NCI-H146 treated with DMSO at 0.1 percent for 48 hours (cell line): ENCODE measurements at regions not wholly inside any gene's neighbourhood (a gene's known extent, or its start where the extent isn't known, plus 50 kb on each side); places are given as distances from the start of the nearest gene placed in this dataset.
"Not testable (repeated sequence)": the region's sequence is repeated elsewhere in the genome, so short reads cannot be mapped to it uniquely, and the experiment has no call there.

Experiments
- DNase-seq: peaks from one replicate; lab custom pipeline; 2025; ENCODE audit not compliant: unreplicated experiment; lab: John Stamatoyannopoulos, UW

DNA sequence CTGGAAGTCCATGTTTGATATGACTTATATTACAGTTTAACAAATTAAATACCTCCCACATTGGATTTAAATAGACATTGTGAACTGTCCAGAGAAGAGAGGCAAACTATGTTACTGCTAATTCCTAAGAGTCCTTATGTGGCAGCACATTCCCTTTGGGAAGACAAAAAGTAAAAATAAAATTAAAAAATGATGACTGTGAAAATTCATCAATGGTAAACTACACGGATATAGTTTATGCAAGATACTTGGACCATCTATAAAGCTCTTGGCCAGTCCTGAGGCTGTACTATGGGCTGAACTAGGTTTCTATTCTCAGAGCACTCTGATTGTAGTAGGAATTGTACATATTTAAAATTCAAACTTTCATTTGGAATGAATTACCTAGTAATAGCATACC, 206.4 kb downstream of the LRRK2 start:
- no peak for DNase-seq

DNA sequence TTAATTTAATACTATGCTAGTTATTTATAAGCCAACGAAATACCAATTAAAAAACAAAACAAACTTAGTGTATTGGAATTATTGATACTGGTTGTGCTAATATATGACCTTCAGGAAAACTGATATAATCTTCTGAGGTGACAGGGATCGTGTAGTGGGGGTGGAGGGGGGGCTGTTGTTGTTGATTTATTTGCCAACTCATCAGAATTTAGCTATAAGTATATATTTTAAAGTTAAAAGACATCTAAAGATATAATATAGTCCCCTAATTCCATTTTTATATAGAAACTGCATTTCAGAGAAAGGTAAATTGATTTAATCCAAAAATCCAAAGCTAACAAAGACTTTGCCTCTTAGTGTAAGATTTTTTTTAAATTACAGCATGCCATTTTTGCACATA, 210.5 kb downstream of the LRRK2 start:
- DNase-seq = no peak

DNA sequence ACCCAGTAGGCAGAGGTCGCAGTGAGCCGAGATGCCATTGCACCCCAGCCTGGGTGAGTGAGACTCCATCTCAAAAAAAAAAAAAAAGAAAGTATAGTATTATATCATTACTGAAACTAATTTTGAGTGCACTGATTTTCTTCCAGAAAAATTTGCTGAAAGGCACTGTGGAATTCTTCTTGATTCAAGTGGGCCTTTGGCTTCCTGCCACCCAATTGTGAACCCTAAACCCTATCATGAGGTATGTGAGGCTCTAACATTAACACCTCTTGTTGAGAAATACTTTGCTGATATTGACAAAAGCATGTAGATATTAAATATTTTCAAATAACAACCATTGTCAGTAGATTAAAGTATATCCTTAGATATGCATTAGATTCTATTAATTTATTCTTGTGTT, 211.2 kb downstream of the LRRK2 start:
- no peak for DNase-seq

DNA sequence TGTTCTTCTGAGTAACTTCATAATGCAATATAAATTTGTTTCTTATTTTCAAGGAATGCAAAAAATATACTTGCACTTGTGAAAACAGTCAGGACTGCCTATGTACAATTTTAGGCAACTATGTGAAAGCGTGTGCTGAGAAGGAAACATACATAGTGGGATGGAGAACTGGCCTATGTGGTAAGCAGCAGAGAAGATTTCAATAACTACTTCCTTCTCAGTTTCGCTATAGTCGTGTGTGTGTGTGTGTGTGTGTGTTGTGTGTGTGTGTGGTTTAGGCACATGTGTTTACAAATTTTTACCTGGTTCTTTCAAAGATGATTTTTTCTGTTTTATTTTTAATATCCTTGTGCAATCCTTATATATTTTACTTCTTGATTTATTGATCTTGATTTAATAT, 211.8 kb downstream of the LRRK2 start:
- DNase-seq = no peak

DNA sequence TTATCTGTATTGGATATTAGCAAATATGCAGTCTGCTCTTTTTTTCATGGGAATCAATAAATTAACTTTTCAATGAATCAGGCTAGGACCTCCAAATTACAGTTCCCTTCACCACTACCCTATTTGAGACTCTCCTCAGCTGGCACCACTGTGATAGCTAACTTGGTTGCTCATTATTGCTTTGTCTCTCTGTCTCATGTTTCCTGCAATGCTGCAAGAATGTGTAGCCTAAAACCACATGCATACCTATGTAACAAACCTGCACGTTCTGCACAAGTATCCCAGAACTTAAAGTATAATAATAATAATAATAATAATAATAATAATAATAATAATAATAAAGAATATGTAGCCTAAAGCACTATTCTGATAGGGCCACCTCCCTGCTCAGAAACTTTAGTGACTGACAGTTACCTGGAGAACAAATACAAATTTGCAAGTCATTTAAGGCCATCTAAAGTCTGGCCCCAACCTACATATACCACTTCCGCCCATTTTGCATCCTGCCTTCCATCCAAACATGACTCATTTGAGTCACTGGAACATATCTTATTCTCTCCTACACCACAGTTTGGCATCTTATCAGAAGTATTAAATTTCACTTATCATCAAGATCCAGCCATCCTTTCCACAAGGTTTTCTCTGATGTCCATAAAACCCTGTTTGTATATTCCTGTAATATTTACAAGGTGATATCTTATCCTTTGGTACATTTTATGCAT, 215.1 kb downstream of the LRRK2 start:
- DNase-seq = no peak

DNA sequence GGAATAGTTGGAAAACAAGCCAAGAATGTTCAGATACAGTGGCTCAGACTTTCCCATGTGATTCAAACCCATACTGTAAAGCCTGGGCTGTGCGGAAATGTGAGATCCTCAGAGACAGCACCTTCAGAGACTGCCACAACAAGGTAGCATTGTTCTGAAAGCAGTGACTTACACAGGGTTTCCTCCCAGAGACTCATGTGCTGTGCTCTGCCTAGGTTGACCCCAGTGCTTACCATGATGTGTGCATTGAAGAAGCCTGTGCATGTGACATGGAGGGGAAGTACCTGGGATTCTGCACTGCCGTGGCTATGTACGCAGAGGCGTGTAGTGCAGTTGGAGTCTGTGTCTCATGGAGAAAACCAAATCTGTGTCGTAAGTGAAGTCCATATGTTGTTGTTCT, 219.4 kb downstream of the LRRK2 start:
- no peak for DNase-seq

DNA sequence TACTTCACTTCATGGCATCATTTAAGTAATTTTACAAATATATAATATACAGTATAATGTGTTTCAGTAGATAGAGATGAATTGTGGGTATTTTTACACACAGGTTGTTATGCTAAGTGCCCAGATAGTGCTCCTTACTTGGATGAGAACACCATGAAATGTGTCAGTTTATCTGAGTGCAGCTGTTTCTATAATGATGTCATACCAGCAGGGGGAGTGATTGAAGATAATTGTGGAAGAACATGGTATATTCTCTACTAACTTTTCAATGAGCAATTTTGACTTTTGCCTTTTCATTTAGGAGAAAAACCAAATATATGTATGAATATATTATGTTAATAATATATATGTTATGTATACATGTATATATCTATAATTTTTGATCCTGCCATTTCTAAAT, 221.6 kb downstream of the LRRK2 start:
- DNase-seq = no peak

DNA sequence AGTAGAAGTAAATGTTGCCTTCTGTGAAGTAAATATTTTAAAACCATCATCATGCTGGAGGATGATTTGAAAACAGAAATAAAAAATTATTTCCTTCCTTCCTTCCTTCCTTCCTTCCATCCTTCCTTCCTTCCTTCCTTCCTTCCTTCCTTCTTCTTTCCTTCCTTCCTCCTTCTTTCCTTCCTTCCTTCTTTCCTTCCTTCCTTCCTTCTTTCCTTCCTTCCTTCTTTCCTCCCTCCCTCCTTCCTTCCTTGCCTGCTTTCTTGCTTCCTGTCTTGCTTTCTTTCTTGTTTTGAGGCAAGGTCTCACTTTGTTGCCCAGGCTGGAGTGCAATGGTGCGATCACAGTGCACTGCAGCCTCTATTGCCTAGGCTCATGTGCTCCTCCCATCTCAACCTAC, 223.7 kb downstream of the LRRK2 start:
- not testable (repeated sequence) for DNase-seq

DNA sequence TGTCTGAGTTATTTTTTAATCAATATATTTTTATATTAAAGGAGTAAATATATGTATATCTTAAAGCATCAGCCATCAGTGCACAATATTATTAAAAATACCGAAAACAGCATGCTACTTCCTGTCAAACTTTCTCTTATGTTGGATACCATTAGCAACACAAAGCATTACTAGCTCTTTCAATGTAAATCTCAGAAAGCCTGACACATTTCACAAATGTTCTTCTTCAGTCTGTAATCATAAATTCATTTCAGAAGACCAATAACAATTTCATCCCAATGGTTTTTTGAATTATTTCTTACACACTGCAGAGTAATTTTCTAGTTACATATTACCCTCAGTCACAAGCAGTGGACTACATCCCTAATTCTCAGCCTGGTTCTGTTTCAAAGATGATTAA, 226.9 kb downstream of the LRRK2 start:
- DNase-seq = no peak

DNA sequence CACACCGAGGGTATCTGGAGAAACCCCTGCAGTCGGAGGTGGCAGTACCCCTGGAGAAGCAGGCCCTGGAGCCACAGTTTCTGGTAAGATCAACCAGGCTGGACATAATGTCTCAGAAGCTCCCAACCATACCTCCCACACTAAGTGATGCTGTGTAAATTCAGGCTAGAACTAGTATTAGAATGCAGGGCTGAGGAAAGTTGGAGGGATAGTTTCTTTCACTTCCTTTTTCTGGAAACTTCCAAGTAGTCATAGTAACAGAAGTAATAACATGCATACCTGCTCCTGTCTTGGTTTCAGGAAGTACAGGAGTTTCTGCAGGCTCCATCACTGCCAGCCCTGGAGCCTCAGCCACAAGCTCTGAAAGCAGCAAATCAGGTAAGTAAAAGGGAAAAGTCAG, 228.1 kb upstream of the CNTN1 start:
- no peak for DNase-seq

DNA sequence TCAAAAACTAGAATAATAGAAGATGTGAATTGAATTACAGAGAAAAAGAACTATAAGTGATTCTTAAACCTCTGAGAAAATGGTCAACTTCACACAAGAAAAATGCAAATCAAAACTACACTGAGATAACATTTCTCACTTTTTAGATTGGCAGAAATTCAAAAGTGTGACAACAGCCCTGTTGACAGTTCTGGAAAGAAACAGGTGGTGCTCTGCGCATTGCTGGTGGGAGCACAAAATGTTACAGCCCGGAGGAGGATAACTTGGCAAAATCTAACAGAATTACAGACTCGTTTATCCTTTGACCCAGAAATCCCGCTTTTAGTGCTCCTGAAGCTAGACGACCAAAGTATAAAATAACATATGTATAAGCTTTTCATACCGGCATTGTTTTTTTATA, 222.5 kb upstream of the CNTN1 start:
- DNase-seq = no peak

DNA sequence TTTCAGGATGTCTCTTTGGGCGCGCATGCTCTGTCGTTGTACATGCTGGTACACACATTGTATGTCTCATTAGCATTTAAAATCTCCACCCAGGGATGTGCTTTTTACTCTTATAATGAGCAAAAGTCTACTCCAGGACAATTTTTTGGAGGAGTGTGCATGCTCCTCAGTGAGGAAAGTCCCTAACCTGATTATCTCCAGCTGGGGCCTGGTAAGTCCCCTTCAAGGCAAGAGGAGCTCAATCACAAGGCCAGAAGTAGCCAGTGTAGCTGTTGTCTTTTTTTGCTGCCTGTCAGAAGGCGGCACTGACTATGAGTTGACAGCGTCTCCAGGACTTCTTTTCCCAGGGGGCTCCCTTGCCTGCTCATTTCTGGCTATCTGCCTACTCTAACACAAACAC, 218.3 kb upstream of the CNTN1 start:
- DNase-seq = no peak

DNA sequence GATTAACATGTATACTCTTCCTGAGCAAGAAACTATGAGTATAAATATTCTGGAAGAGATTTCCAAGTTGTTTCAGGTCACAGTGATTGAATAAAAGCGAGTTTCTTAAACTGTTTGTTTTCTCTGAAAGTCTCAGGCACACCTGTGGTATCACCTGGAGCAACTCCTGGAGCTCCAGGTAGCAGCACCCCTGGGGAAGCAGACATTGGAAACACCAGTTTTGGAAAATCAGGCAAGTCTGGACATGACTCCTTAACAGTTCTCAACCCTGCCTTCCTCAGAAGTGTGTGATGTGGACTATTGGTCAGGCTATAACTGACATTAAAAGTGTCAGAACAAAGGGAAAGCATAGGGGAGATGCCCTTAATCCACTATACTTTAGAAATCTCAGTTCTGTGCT, 217.6 kb upstream of the CNTN1 start:
- DNase-seq = no peak

DNA sequence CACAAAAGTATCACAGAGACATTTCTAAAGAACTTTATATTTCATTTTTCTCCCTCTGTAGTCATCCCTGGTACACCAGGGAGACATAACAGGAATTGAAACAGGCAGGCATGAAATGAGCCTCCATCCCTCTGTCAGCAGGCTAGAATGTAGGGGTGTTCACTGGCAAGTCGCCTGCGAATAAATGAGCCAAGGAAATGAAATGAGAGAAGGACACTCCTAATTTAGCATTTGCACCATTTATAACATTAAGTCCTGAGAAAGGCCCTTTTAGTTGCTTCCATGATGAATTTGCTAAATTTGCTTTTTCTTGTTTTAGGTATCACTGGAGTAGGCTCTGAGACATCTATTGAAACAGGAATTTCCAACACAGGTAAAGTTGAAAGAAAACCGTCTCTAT, 192.4 kb upstream of the CNTN1 start:
- DNase-seq = no peak

DNA sequence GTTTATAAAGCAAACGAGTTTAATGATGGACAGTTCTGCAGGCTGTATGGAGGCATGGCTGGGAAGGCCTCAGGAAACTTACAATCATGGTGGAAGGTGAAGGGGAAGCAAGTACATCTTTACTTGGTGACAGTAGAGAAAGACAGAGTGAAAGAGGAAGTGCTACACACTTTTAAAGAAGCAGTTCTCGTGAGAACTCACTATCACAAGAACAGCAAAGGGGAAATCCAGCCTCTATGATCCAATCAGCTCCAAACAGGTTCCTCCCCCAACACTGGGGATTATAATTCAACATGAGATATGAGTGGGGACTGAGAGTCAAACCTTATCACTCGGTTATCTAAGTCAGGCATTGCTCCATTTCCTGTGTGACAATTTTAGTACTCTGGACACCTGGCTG, 189.9 kb upstream of the CNTN1 start:
- DNase-seq = no peak

DNA sequence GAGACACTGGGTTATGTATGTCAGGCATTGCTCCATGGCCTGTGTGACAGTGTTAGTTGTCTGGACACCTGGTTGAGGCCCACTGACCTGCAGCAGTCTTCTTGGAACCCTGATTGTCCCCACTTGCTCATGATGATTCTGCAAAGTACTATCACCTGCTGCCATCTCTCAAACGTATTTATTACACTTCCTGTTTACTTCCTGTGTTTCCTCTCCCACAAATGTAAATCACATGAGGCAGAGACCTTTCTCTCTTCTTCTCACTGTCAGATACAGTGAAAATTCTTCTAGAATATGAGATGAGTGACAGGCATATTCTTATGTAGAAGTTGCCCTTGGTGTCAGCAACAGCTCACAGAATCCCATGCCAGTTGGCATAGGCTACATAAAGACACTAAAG, 186.9 kb upstream of the CNTN1 start:
- no peak for DNase-seq

DNA sequence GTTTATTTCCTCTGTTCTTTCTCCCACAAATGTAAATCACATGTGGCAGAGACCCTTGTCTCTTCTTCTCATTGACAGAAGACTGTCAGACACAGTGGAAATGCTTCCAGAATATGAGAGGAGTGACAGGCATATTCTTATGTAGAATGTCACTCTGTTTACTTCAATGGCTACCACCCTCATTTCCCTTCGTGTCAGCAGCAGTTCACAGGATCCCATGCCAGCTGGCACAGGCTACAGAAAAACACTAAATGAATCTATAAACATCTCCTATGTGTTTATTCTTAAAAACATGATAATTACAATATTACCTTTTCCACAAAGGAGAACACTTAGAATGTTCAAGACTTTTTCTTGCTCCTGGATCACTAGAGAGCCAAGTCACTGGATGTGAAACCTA, 183.8 kb upstream of the CNTN1 start:
- DNase-seq = no peak

DNA sequence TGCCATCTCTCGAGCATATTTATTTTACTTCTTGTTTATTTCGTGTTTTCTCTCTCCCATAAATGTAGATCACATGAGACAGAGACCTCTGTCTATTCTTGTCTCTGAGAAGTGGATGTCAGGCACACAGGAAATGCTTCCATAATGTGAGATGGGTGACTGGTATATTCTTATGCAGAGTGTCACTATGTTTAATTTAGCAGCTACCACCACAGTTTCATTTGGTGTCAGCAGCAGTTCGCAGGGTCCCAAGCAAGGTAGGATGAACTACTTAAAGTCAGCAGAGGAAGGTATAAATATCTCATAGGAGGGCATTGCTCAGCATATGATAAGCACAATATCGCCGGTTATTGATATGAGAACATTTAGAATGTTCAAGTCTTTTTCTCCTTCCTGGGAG, 180.9 kb upstream of the CNTN1 start:
- DNase-seq = no peak

DNA sequence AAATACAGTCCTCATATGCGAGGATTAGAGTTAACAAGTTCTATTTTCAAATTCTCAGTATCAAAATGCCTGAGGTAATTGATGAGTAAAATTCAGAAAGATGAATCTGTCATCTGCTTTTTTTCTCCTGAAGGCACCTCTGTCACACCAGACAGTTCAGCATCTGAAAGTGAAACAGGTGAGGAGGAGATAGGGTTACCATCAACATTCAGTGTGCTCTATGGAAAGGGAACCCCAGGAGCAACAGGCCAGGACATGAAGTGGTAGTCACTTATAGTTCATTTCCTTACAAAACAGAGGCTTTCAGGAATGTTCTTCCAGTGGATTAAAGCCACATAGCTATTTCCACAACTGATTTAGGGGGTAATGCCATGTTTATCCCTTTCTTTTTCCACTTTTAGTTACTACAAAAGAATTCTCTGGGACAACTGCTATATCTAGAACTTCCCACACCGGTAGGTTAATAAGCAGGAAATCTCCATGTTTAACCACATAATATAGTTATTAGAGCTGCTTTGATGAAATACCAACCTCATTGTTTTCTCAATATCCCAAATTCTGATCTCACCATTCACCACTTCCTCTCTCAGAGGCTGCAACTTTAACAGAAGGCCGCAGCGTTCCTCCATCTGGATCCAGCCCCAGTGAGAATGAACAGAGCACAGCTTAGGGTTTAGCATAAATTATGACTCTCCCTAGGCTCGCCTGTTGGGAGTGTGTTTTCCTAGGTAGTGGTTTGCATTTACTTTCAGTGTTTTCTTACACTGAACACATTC, 177.0 kb upstream of the CNTN1 start:
- DNase-seq = no peak

DNA sequence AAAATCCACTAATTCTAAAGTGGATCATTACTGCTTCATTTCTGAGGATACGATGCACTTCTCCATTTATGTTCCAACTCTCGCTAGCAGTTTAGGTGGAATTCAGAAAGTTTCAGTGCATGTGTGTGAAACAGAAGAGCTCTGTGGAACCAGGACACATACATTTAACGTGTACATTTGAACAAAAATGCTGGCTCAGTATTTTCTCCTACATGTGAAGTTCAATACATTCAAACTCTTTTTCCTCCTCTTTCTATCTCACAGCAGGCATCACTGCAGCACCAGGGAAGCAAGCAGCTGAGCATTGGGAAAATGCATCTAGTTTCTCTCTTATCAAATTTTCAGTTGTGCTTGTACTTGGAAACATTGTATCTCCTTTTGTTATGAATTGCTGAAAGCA, 169.4 kb upstream of the CNTN1 start:
- DNase-seq = no peak

DNA sequence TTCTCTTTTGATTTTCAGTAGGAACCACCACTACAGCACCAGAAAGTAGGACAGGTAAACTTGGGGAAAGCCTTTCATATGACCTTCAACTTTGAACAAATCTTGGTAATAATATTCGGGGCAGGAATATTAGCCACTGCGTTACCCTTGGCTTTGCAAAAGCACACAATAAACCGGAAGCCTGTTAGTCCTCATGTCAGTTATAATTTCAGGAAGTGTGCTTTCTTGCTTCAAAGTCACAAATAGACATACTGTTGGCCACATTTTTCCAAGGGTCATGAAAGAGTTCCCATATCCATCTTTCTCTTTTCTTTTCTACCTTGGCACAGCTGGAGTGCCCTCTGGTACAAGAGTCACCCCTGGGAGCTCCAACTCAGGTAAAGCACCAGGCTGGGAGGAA, 167.2 kb upstream of the CNTN1 start:
- DNase-seq = no peak

DNA sequence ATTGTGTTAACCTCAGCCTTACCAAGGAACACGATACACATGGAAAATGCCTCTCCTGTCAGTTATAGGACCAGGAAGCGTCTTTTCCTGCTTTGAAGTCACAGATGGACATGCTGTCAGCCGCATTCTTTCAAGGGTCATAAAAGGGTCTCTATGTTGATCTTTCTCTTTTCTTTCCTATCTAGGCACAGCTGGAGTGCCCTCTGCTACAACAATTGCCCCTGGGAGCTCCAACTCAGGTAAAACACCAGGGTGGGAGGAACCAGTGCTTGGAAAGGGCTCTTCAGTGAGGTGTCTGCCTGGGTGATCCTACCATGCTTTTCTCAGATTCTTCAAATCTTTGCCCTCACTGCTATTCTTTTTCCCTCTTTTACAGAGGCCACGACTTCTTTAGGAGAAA, 157.4 kb upstream of the CNTN1 start:
- DNase-seq = no peak

DNA sequence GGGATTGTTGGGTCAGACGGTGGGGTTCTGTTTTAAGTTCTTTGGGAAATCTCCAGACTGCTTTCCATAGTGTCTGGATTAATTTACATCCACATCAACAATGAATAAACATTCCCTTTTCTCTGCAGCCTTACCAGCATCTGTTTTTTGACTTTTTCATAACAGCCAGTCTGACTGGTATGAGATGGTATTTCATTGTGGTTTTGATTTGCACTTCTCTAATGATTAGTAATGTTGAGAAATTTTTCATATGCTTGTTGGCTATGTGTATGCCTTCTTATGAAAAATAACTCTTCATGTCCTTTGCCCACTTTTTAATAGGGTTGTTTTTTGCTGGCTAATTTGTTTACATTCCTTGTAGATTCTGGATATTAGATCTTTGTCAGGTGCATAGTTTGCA, 140.8 kb upstream of the CNTN1 start:
- DNase-seq = no peak
